ENCODE measurements at regions not wholly inside any gene's neighbourhood (a gene's known extent, or its start where the extent isn't known, plus 50 kb on each side); places are given as distances from the start of the nearest gene placed in this dataset.
"Not testable (repeated sequence)": the region's sequence is repeated elsewhere in the genome, so short reads cannot be mapped to it uniquely, and the experiment has no call there.

DNA sequence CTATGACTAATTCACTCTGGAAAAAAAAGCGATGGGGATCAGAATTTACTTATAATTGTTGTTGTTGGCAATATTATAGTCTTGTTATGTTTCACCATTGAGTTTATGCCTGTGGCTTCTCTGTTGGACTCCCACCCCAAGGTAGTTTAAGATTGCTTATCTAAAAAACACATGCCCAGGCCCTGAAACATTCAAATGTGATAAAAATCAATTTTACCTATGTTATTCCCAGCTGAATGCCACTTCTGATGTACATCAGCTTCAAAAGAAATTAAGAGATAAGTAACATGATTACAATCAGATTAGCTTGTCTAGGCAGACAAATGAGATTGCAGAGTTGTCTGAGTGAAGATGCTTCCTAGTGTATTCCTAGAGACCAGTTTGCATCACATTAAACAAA lies 484.7 kb downstream of the PCDH7 start:
- DNase-seq = no peak

- DNase-seq = no peak
Measured at GRCh38 chr4:31220921-31221320, 500.8 kb downstream of the PCDH7 start.

- no peak for DNase-seq
Measured at GRCh38 chr4:31228068-31228467, 507.9 kb downstream of the PCDH7 start.

DNA sequence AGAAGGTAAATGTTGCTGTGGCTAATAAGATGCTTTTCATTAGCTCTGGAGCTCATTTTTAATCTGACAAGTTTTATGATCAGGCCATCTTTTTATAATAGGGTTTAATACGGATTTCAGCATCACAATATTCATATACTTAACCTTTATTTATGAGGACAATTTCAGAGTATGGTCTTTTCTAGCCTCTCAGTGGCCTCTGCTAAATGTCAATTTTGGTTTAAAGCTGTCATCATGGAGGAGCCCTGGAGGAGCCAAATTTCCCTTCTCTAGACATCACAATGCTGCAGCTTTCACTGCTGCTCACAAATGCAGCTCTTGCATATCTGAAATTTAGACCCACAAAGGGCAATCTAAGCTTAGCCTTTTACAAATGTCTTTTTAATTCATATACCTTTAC lies 510.4 kb downstream of the PCDH7 start:
- DNase-seq = no peak

GRCh38 chr4:31234494-31234893 lies 514.3 kb downstream of the PCDH7 start:
- DNase-seq = peak; percentile 11

GRCh38 chr4:31234901-31235300 lies 514.7 kb downstream of the PCDH7 start:
- no peak for DNase-seq

- no peak for DNase-seq
Measured at GRCh38 chr4:31236020-31236638, 516.0 kb downstream of the PCDH7 start.

DNA sequence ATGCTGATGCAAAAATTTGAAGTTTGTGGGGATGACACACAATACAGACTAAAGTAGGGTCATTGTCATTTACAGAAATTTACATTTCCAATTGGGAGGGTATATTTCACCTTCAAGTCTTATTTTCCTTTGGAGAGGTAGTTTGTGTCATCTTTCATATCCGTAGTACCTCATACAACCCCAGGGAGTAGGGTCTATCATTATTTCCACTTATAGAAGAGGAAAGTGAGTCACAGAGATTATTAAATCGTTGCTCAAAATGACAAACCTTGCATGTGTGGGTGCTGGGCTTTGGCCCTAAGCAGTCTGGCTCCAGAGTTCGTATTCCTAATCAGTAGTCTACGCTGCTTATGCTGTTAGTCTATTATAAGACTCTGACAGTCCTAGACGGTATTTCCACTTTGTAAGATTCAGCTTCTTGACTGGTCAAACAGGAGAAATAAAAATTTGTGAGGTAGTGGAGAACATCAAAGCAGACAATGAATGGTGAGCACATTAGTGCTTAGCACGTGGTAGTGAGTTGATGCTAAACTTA lies 516.5 kb downstream of the PCDH7 start:
- DNase-seq = no peak

GRCh38 chr4:31237233-31237632 lies 517.1 kb downstream of the PCDH7 start:
- DNase-seq = no peak

- DNase-seq = no peak
Measured at GRCh38 chr4:31239886-31240285, 519.7 kb downstream of the PCDH7 start.

DNA sequence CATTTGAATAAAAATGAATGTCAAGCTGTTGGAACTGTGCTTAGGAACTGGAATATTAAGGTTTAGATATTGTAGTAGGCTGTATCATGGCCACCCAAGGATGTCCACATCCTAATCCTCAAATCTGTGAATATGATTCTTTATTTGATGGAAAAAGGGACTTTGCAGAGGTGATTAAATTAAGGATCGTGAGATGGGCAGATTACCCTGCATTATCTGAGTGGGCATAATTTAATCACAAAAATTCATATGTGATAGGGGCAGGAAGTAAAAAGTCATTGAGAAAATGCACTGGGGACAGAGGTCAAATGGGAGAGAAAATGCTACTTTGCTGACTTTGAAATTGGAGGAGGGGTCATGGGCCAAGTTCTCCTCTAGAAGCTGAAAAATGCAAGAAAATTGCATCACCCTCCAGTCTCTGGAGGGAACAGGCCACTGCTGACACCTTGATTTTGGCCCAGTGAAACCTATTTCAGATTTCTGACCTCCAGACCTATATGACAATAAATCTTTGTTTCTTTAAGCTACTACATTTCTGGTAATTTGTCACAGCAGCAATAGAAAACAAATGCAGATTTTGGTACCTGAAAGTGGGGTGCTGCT lies 521.4 kb downstream of the PCDH7 start:
- DNase-seq = no peak

DNA sequence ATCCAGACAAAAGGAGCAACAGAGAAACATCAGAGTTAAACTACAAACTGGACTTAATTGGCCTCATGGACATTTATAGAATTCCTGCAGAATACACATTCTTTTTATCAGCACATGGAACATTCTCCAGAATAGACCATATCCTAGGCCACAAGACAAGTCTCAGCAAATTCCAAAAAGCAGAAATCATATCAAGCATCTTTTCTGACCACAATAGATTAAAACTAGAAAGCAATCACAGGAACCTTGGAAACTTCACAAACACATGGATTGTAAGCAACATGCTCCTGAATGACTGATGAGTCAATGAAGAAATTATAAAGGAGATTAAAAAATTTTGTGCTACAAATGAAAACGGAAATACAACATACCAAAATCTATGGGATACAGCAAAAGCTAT lies 526.7 kb downstream of the PCDH7 start:
- no peak for DNase-seq

DNA sequence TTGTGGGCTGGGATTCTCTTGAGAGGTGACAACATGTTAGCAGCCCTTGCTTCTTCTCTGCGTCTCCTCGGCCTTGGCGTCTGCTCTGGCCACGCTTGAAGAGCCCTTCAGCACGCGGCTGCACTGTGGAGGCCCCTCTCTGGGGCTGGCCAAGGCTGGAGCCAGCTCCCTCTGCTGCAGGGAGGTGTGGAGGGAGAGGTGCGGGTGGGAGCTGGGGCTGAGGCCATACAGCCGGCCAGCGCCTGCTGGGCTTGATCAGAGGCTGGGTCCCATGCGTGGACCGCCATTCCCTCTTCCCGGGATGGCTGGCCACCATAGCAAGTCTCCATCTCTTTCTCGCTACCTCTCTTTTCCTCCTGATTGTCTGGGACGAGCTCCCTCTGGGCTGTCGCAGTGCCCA lies 539.0 kb downstream of the PCDH7 start:
- no peak for DNase-seq

DNA sequence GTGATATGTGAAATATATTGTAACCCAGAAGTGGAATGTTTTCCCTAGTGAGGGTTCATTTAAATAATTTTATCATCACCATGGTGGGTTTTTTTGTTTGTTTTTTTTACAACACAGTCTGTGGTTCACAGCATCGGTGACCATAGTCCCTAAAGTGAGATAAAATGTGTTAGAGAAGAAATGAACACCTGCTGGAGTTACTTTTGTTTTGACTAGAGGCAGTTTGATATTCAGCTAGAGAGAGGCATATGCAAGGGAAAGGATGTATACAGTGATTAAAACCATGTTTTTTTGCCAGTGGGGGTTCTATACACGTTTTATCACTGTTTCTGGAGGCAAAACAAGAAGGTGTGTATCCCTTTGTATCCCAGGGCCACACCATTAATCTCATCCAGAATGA lies 541.5 kb downstream of the PCDH7 start:
- no peak for DNase-seq

- not testable (repeated sequence) for DNase-seq
Measured at GRCh38 chr4:31266094-31266493, 545.9 kb downstream of the PCDH7 start.

GRCh38 chr4:31272331-31273061 lies 552.3 kb downstream of the PCDH7 start:
- peak; percentile 0 for DNase-seq

DNA sequence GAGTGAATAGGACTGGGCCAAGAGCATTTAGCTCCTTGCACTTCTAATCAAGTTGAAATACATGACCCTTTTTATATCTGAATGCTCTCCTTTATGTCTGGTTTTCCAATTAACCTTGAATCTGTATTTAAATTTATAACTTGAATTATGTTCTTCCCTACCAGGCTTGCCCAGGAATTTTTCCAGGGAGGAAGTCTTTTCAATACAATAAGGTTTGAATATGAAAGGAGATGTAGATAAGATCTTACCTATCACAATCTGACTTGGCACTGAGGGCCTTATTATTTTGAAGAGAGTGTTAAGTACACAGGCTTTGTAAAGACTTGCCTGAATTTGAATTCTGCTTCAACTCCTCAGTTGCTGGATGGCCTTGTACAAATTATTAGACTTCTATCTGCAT lies 555.7 kb downstream of the PCDH7 start:
- DNase-seq = no peak

DNA sequence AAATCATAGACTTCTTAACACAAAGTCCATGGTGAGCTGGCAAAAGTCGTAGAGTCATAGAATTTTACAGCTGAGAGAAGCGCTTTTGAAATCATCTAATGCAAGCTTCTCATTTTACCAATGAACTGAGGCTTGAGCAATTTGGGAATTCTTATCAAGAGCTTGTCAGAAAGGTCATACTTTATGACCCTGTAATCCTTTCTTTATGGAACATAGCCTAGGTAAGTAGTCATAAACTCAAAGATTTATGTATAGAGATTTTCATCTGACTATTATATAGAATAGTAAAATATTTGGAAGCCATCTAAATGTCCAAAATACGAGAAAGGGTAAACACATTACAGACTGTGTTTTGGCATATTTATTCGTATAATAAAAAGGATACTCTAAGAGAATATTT lies 563.5 kb downstream of the PCDH7 start:
- DNase-seq = no peak

GRCh38 chr4:31290836-31291235 lies 570.7 kb downstream of the PCDH7 start:
- no peak for DNase-seq

DNA sequence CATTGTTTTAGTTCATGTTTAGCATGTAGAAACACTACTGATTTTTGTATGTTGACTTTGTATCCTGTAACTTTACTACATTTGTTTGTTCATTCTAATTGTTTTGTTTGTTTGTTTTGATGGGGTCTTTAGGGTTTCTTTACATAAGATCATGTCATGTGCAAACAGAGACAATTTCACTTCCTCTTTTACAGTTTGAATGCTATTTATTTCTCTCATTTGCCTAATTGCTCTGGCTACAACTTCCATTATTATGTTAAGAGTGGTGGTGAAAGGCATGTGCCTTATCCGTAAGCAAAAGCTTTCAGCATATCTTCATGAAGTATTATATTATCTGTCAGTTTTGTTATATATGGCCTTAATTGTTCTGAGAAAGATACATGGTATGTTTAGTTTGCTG lies 571.1 kb downstream of the PCDH7 start:
- DNase-seq = no peak

DNA sequence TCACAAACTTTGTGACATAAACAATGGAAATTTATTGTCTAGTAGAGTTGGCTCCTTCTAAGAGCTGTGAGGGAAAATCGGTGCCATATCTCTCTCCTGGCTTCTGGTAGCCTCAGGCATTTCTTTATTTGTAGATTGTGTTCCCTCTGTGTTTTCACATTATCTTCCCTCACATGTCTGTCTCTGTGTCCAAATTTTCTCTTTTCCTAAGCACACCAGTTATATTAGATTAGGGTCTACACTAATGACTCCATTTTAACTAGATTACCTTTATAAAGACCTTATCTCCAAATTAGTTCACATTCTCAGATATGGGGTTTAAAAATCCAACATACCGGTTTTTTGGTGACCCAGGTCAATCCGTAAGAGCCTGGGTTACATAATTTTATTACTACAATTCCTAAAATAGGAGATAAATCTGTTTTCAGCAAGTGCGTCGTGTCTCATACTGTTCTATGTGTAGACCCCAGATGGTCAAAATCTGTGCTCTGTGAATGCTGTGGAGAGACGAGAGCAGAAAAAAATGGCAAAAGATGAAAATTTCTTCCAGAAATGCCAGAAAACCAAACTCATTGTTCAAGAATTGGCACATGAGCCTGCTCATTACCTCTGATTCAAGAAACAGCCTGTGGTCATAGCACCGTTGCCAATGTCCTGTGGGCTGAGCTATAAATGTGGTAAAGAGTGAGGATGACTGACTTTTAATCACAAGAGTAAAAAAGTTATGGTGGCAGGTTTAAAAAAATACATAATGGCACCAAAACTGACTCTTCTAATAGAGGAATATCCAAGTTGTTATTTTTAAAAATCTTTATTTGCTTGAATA lies 574.7 kb downstream of the PCDH7 start:
- DNase-seq = no peak

GRCh38 chr4:31298737-31299136 lies 578.6 kb downstream of the PCDH7 start:
- no peak for DNase-seq

DNA sequence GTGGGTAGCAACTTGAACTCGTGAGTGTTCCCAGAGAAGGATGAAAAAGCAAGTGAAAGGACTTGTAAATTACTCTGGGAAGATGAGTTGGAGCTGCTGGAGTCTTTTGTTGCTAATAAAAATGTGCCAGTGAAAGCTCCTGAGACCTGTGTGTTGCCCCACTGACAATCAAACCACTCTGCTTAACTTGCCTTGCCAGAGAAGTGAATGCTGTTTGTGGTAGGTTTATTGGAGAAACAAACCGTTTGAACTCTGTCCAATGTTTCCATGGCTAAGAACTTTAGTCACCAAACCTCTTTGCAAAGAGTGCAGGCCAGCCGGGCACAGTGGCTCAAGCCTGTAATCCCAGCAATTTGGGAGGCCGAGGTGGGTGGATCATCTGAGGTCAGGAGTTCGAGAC lies 586.9 kb downstream of the PCDH7 start:
- DNase-seq = no peak

All from EL (cell line).